Muscle layer of colon (tissue), 2 donors: ENCODE measurements at regions not wholly inside any gene's neighbourhood (a gene's known extent, or its start where the extent isn't known, plus 50 kb on each side); places are given as distances from the start of the nearest gene placed in this dataset.
"Not testable (repeated sequence)": the region's sequence is repeated elsewhere in the genome, so short reads cannot be mapped to it uniquely, and the experiment has no call there.

Experiments used
- H3K27ac ChIP-seq: one replicate; pipeline ENCODE4 v1.7.0; 2013; ENCODE audit warnings: low read depth, mild to moderate bottlenecking, low read length, moderate library complexity
- H3K27me3 ChIP-seq, 2 donors: one replicate each; pipeline ENCODE4 v1.7.0; 2013; ENCODE audit warnings: low read length in 2 of 2, mild to moderate bottlenecking in 2 of 2; ENCODE audit not compliant: insufficient read depth in 2 of 2, control insufficient read depth in 1 of 2
- H3K36me3 ChIP-seq: one replicate; pipeline ENCODE4 v1.7.0; 2013; ENCODE audit warnings: mild to moderate bottlenecking, low read length; ENCODE audit not compliant: insufficient read depth
- H3K4me1 ChIP-seq: one replicate; pipeline ENCODE4 v1.7.0; 2013; ENCODE audit warnings: mild to moderate bottlenecking, low read length; ENCODE audit not compliant: insufficient read depth
- H3K4me3 ChIP-seq, 2 donors: one replicate each; pipeline ENCODE4 v1.7.0; 2013; ENCODE audit warnings: low read length in 2 of 2, low read depth in 1 of 2, mild to moderate bottlenecking in 1 of 2, moderate library complexity in 1 of 2
- H3K9ac ChIP-seq: one replicate; pipeline ENCODE4 v1.7.0; 2013; ENCODE audit warnings: low read length
- H3K9me3 ChIP-seq: one replicate; pipeline ENCODE4 v1.7.0; 2013; ENCODE audit warnings: mild to moderate bottlenecking, low read length
- donor health status: abdominal sarcoma.
- donor health status: Adenocarcinoma of cecum.

GRCh38 chr4:126411047-126411446, 1096.3 kb downstream of the FAT4 start:
- no peaks in the 10 kb centered on the region for H3K9me3 ChIP-seq
- H3K9ac ChIP-seq, result no peak overlapping the region
- H3K36me3 ChIP-seq, result no peaks in the 10 kb centered on the region
- H3K4me1 ChIP-seq, result no peaks in the 10 kb centered on the region
- H3K4me3 ChIP-seq, result no peak overlapping the region
- no peaks in the 10 kb centered on the region for H3K27me3 ChIP-seq
- H3K27ac ChIP-seq, result no peak overlapping the region

GRCh38 chr4:126412310-126412709, 1097.6 kb downstream of the FAT4 start:
- not testable (repeated sequence) for H3K9ac ChIP-seq, H3K4me1 ChIP-seq, H3K27me3 ChIP-seq, H3K9me3 ChIP-seq, H3K36me3 ChIP-seq, H3K4me3 ChIP-seq, H3K27ac ChIP-seq

GRCh38 chr4:126414741-126415140, 1100.0 kb downstream of the FAT4 start:
- no peak overlapping the region for H3K9ac ChIP-seq
- H3K27me3 ChIP-seq, result no peaks in the 10 kb centered on the region
- H3K9me3 ChIP-seq, result no peaks in the 10 kb centered on the region
- H3K27ac ChIP-seq, result no peak overlapping the region
- H3K36me3 ChIP-seq, result no peaks in the 10 kb centered on the region
- H3K4me1 ChIP-seq, result no peaks in the 10 kb centered on the region
- no peak overlapping the region for H3K4me3 ChIP-seq

- Histone ChIP-seq H3K36me3 (no peaks in the 10 kb centered on the region), H3K9me3 (no peaks in the 10 kb centered on the region), H3K4me3 (no peak overlapping the region), H3K27ac (no peak overlapping the region), H3K27me3 (no peaks in the 10 kb centered on the region), H3K9ac (no peak overlapping the region), H3K4me1 (no peaks in the 10 kb centered on the region)
These were observed 1104.5 kb downstream of the FAT4 start for GRCh38 chr4:126419266-126419665.

GRCh38 chr4:126427853-126428252, 1113.1 kb downstream of the FAT4 start:
- H3K27me3 ChIP-seq, result no peaks in the 10 kb centered on the region
- H3K4me3 ChIP-seq, result no peak overlapping the region
- no peaks in the 10 kb centered on the region for H3K36me3 ChIP-seq
- no peaks in the 10 kb centered on the region for H3K4me1 ChIP-seq
- no peak overlapping the region for H3K27ac ChIP-seq
- no peak overlapping the region for H3K9ac ChIP-seq
- no peaks in the 10 kb centered on the region for H3K9me3 ChIP-seq

GRCh38 chr4:126431049-126431448, 1116.3 kb downstream of the FAT4 start:
- no peak overlapping the region for H3K27ac ChIP-seq
- H3K9ac ChIP-seq, result no peak overlapping the region
- no peaks in the 10 kb centered on the region for H3K9me3 ChIP-seq
- H3K4me3 ChIP-seq, result no peak overlapping the region
- H3K36me3 ChIP-seq, result no peaks in the 10 kb centered on the region
- H3K4me1 ChIP-seq, result no peaks in the 10 kb centered on the region
- H3K27me3 ChIP-seq, result no peaks in the 10 kb centered on the region

GRCh38 chr4:126435491-126435890, 1120.7 kb downstream of the FAT4 start:
- H3K9ac ChIP-seq, result no peak overlapping the region
- H3K36me3 ChIP-seq, result no peaks in the 10 kb centered on the region
- no peak overlapping the region for H3K4me3 ChIP-seq
- no peak overlapping the region for H3K27ac ChIP-seq
- no peaks in the 10 kb centered on the region for H3K9me3 ChIP-seq
- H3K4me1 ChIP-seq, result no peaks in the 10 kb centered on the region
- no peaks in the 10 kb centered on the region for H3K27me3 ChIP-seq

GRCh38 chr4:126440297-126440696, 1125.5 kb downstream of the FAT4 start:
- Histone ChIP-seq H3K27me3 (no peaks in the 10 kb centered on the region), H3K4me3 (no peak overlapping the region), H3K4me1 (no peaks in the 10 kb centered on the region), H3K9ac (no peak overlapping the region), H3K27ac (no peak overlapping the region), H3K9me3 (no peaks in the 10 kb centered on the region), H3K36me3 (no peaks in the 10 kb centered on the region)

- Histone ChIP-seq H3K27ac (no peak overlapping the region), H3K4me3 (no peak overlapping the region), H3K4me1 (no peaks in the 10 kb centered on the region), H3K36me3 (no peaks in the 10 kb centered on the region), H3K9ac (no peak overlapping the region), H3K9me3 (no peaks in the 10 kb centered on the region), H3K27me3 (no peaks in the 10 kb centered on the region)
These were observed 1126.6 kb downstream of the FAT4 start for GRCh38 chr4:126441173-126442035.

- Histone ChIP-seq H3K4me3 (no peak overlapping the region), H3K27me3 (no peaks in the 10 kb centered on the region), H3K9ac (no peak overlapping the region), H3K9me3 (no peaks in the 10 kb centered on the region), H3K27ac (no peak overlapping the region), H3K4me1 (no peaks in the 10 kb centered on the region), H3K36me3 (no peaks in the 10 kb centered on the region)
These were observed 1130.8 kb downstream of the FAT4 start for GRCh38 chr4:126445596-126445995.

GRCh38 chr4:126446917-126447316, 1132.2 kb downstream of the FAT4 start:
- Histone ChIP-seq H3K36me3 (no peaks in the 10 kb centered on the region), H3K4me1 (no peaks in the 10 kb centered on the region), H3K27ac (no peak overlapping the region), H3K4me3 (no peak overlapping the region), H3K9ac (no peak overlapping the region), H3K27me3 (no peaks in the 10 kb centered on the region), H3K9me3 (no peaks in the 10 kb centered on the region)
